ENCODE measurements at regions not wholly inside any gene's neighbourhood (a gene's known extent, or its start where the extent isn't known, plus 50 kb on each side); places are given as distances from the start of the nearest gene placed in this dataset.

- TF ChIP-seq CTCF (IDR thresholded peaks at IDR 0.05; ENCODE audit: low read depth, low read length): no peak
- no peak for DNase-seq (ENCODE audit: extremely low read depth, low read depth)
These were observed 313.5 kb upstream of the SGK1 start for GRCh38 chr6:134631398-134631924.

DNA sequence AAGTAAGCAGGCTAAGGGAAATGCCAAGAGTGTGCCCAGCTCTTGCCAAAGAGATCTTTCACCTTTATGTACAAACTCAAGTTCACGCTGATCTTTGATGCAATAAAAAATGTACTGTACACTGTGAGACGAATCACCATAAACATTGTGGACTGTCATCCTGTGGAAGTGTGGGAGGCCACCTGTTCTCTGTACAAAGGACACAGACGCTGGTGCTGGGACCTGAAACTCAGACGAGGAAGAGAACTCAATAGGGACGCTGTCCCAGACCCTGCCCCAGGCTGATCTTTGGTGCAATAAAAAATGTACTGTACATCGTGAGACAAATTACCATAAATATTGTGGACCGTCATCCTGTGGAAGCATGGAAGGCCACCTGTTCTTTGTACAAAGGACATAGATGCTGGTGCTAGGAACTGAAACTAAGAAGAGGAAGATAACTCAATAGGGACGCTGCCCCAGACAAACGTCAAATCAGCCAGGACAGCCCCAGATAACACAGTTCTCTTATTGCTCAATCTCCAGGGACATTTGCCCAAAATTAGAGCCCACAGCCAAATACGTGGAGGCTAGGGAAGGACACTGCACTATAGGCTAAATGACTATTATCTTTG is 312.7 kb upstream of the SGK1 start:
- TF ChIP-seq CTCF (IDR thresholded peaks at IDR 0.05; ENCODE audit: low read depth, low read length): no peak

GRCh38 chr6:134628154-134628553 is 310.2 kb upstream of the SGK1 start:
- DNase-seq (ENCODE audit: extremely low read depth, low read depth): no peak
- TF ChIP-seq CTCF (IDR thresholded peaks at IDR 0.05; ENCODE audit: low read depth, low read length): no peak

More for the DNA sequence above, 312.7 kb upstream of the SGK1 start:
- no peak for DNase-seq (ENCODE audit: extremely low read depth, low read depth)

DNA sequence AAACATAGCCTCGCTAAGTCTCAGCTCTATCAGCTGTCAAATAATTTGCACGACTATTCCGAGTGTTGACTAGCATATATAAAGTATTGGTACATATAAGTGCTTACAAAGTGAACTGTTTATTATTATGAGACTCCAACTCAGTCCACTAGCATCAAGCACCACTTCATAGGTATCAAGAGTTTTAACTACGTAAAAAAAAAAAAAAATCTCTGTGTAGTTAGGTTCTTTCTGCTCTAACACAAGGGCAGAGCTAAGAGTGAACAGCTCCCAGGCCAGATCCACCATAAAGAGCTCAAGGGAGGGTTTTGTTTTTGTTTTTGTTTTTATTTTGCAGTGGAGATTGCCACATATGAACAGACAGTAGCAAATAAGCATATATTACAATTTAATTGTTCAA is 309.8 kb upstream of the SGK1 start:
- TF ChIP-seq CTCF (IDR thresholded peaks at IDR 0.05; ENCODE audit: low read depth, low read length): no peak
- DNase-seq (ENCODE audit: extremely low read depth, low read depth): no peak

DNA sequence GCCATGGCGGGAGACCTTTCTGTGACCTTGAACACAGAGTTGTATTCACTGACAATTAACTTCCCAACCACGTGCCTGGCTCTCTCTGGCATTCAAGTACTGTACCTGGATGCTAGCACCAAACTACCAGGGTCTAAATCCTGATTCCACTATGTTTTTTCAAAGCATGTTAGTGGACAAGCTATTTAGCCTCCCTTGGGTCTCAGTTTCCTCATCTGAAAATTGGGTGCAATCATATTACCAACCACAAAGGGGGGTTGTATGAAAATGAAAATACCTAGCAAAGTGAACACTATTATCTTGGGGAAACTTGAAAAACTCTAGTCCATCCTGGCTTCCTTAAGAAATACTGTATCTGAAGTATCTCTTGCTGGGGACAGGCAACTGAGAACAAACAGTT is 308.7 kb upstream of the SGK1 start:
- DNase-seq (ENCODE audit: extremely low read depth, low read depth): no peak
- TF ChIP-seq CTCF (IDR thresholded peaks at IDR 0.05; ENCODE audit: low read depth, low read length): no peak

DNA sequence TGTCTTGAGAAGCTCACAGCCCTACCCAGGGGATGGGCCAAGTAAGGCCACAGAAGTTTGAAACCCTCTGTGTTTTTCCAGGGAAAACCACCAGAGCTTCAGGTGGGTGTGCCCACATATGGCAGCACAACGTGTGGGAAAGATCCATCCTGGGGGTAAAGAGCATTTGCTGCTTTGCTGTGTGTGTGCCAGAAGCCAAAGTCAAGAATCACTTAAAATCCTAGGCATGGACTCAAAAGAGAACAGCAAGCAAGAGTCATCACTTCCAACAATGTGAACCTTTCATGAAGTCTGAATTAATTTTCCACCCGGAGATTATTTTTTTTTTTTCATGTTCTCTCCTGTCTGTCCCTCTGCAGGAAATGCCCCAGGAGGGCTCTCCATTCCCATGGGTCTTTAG is 308.2 kb upstream of the SGK1 start:
- no peak for DNase-seq (ENCODE audit: extremely low read depth, low read depth)
- TF ChIP-seq CTCF (IDR thresholded peaks at IDR 0.05; ENCODE audit: low read depth, low read length): no peak

DNA sequence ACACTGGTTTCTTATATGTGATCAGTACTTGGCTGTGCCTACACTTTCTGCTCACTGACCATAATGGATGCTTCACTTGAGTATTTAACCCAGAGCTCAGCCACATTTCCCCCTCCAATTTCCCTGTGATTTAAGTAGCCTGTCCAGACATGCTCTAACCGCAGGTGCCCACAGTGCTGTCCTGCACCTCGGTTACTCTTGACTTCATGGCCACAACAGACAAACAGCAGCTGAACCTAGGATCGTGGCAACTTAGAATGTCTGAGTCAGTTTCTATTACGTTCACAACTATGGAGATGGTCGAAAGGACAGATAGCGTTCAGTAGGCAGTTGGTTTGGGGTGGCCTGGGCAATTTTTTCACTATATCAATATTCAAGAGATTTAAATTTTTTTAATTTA is 306.9 kb upstream of the SGK1 start:
- DNase-seq (ENCODE audit: extremely low read depth, low read depth): no peak
- TF ChIP-seq CTCF (IDR thresholded peaks at IDR 0.05; ENCODE audit: low read depth, low read length): no peak

Data from AG09319 (cell line).